RWPE2 (cell line): ENCODE measurements at regions not wholly inside any gene's neighbourhood (a gene's known extent, or its start where the extent isn't known, plus 50 kb on each side); places are given as distances from the start of the nearest gene placed in this dataset.
"Not testable (repeated sequence)": the region's sequence is repeated elsewhere in the genome, so short reads cannot be mapped to it uniquely, and the experiment has no call there.

Experiments used
- ATAC-seq: fragments of 200-7000 bp; cut with Tn5 transposase; 3 replicates; pipeline ENCODE4 v1.9.1; 2021; ENCODE audit warnings: low read depth
- DNase-seq: peaks from one replicate; pipeline ENCODE4 v3.0.0-alpha.2; 2020; ENCODE audit warnings: low spot score
- H3K27ac ChIP-seq: fragments of 450-650 bp; 2 replicates; pipeline ENCODE4 v1.5.1; 2017; ENCODE audit warnings: mild to moderate bottlenecking; ENCODE audit not compliant: poor library complexity, severe bottlenecking
- H3K27me3 ChIP-seq: fragments of 250-450 bp; sonication (Bioruptor Pico); 2 replicates; pipeline ENCODE4 v1.5.1; 2021; ENCODE audit warnings: mild to moderate bottlenecking, moderate library complexity; ENCODE audit not compliant: insufficient read depth, poor library complexity, severe bottlenecking
- H3K36me3 ChIP-seq: fragments of 250-450 bp; sonication (Bioruptor Pico); 2 replicates; pipeline ENCODE4 v1.5.1; 2020; ENCODE audit warnings: low read depth, mild to moderate bottlenecking, moderate library complexity
- H3K4me1 ChIP-seq: fragments of 250-450 bp; sonication (Bioruptor Pico); 2 replicates; pipeline ENCODE4 v1.5.1; 2021; ENCODE audit warnings: mild to moderate bottlenecking, moderate library complexity; ENCODE audit not compliant: insufficient read depth, poor library complexity, severe bottlenecking
- H3K4me3 ChIP-seq: fragments of 250-450 bp; sonication (Bioruptor Pico); 2 replicates; pipeline ENCODE4 v1.5.1; 2021; ENCODE audit warnings: mild to moderate bottlenecking, moderate library complexity; ENCODE audit not compliant: severe bottlenecking
- H3K9me3 ChIP-seq: fragments of 250-450 bp; sonication (Bioruptor Pico); 2 replicates; pipeline ENCODE4 v1.5.1; 2021; ENCODE audit warnings: mild to moderate bottlenecking, moderate library complexity; ENCODE audit not compliant: severe bottlenecking
- TF ChIP-seq, protein P1 (sequence below): fragments of 450-650 bp; IDR thresholded peaks from one replicate; pipeline ENCODE4 v1.5.1; 2017; ENCODE audit warnings: mild to moderate bottlenecking, moderate library complexity; ENCODE audit not compliant: poor library complexity, severe bottlenecking

DNA sequence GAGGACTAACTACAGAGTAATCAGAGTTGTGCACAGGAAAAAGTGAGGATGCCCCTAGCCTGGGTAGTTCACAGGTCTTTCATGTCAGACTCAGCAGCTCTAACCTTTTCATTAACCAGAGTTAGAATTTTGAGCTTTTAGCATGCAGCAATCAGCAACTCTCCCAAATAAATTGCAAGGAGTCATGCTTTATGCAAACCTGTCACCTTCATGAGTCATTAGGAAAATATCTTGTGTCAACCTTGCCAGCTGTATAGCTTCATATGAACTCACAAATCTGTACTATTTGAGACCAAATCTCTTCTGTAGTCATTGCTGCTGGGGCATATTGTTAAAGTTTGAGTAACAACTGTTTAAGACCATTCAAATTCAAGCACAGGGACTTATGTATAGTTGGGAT, 382.3 kb upstream of the NT5C1B start:
- no peak overlapping the region for H3K4me3 ChIP-seq
- H3K9me3 ChIP-seq, result no peaks in the 10 kb centered on the region
- TF ChIP-seq, protein P1, sequence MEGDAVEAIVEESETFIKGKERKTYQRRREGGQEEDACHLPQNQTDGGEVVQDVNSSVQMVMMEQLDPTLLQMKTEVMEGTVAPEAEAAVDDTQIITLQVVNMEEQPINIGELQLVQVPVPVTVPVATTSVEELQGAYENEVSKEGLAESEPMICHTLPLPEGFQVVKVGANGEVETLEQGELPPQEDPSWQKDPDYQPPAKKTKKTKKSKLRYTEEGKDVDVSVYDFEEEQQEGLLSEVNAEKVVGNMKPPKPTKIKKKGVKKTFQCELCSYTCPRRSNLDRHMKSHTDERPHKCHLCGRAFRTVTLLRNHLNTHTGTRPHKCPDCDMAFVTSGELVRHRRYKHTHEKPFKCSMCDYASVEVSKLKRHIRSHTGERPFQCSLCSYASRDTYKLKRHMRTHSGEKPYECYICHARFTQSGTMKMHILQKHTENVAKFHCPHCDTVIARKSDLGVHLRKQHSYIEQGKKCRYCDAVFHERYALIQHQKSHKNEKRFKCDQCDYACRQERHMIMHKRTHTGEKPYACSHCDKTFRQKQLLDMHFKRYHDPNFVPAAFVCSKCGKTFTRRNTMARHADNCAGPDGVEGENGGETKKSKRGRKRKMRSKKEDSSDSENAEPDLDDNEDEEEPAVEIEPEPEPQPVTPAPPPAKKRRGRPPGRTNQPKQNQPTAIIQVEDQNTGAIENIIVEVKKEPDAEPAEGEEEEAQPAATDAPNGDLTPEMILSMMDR, result no peak
- H3K27ac ChIP-seq, result no peak overlapping the region
- no peak for DNase-seq
- peak; percentile 58; the same call in 2 of the 3 replicates for ATAC-seq
- no peaks in the 10 kb centered on the region for H3K27me3 ChIP-seq
- no peaks in the 10 kb centered on the region for H3K36me3 ChIP-seq
- H3K4me1 ChIP-seq, result no peaks in the 10 kb centered on the region

DNA sequence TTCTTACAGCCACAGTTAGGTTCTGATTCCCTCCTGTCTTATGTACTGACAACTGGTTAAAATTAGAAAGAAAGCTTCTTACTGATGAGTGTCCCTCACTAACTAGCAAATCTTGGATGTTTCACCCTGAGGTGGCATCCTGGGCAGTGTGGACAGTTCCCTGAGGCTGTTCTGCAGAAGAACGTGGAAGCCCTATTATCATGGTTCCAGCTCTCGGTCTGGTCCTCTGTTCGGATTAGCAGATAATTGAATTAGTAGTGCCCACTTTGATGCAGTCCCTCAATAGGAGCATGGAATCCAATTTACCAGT, 381.7 kb upstream of the NT5C1B start:
- ATAC-seq, result no peak

DNA sequence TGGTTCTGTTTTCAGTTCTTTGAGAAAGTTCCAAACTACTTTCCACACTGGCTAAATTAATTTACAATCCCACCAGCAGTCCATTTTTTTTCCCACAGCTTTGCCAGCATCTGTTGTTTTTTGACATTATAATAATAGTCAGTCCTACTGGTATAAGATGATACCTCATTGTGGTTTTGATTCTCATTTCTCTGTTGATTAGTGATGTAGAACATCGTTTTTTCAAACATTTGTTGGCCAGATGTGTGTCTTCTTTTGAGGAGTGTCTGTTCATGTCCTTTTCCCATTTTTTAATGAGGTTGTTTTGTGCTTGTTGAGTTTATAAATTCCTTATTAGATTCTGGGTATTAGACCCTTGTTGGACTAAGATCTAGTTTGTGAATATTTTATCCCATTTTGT, 376.8 kb upstream of the NT5C1B start:
- ATAC-seq (no peak), DNase-seq (no peak)
- Histone ChIP-seq H3K4me1 (no peaks in the 10 kb centered on the region), H3K4me3 (no peak overlapping the region), H3K27me3 (no peaks in the 10 kb centered on the region), H3K27ac (no peak overlapping the region), H3K36me3 (no peaks in the 10 kb centered on the region), H3K9me3 (no peaks in the 10 kb centered on the region)
- TF ChIP-seq, protein P1, result no peak

More for the DNA sequence above, 381.7 kb upstream of the NT5C1B start:
- Histone ChIP-seq H3K9me3 (no peaks in the 10 kb centered on the region), H3K27ac (no peak overlapping the region), H3K36me3 (no peaks in the 10 kb centered on the region), H3K27me3 (no peaks in the 10 kb centered on the region), H3K4me1 (no peaks in the 10 kb centered on the region), H3K4me3 (no peak overlapping the region)
- DNase-seq, result no peak
- TF ChIP-seq, protein P1, result no peak

DNA sequence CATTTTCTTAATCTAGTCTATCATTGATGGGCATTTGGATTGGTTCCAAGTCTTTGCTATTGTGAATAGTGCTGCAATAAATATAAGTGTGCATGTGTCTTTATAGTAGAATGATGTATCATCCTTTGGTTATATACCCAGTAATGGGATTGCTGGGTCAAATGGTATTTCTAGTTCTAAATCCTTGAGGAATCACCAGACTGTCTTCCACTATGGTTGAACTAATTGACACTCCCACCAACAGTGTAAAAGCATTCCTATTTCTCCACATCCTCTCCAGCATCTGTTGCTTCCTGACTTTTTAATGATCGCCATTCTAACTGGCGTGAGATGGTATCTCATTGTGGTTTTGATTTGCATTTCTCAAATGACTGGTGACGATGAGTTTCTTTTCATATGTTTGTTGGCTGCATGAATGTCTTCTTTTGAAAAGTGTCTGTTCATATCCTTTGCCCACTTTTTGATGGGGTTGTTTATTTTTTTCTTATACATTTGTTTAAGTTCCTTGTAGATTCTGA, 374.4 kb upstream of the NT5C1B start:
- ATAC-seq, H3K36me3 ChIP-seq, H3K27ac ChIP-seq, H3K4me3 ChIP-seq, H3K9me3 ChIP-seq, H3K4me1 ChIP-seq, H3K27me3 ChIP-seq, DNase-seq: not testable (repeated sequence)

DNA sequence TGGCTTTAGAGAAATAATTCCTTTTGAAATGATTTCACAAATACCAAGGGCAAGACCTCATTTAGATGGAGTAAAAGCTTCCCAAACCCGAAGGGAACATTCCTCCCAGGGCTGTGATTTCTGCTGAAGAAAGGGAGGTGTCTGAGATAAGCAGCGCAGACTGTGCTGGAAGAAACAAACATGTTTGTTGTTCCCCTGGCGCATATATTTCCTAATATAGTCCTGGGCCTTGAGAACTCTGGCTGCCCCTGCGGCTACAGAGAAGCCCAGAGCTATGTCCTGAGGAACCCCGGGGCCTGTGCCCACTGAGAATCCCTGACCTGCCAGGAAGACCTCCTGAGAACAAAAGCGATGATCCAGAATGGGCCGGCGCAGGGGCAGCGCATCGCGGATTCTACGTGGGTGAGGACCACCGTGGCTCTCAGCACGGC, 372.6 kb upstream of the NT5C1B start:
- Histone ChIP-seq H3K27ac (no peak overlapping the region), H3K4me1 (peaks cover 5% of the 10 kb centered on the region), H3K9me3 (no peaks in the 10 kb centered on the region), H3K36me3 (no peaks in the 10 kb centered on the region), H3K27me3 (no peaks in the 10 kb centered on the region), H3K4me3 (no peak overlapping the region)
- no peak for DNase-seq
- no peak for ATAC-seq
- TF ChIP-seq, protein P1, result no peak
